Amygdala (tissue), 56 donors: ENCODE measurements at regions not wholly inside any gene's neighbourhood (a gene's known extent, or its start where the extent isn't known, plus 50 kb on each side); places are given as distances from the start of the nearest gene placed in this dataset.

Experiments used
- DNase-seq, 56 donors: peaks; one replicate each; lab custom pipeline; 2025; lab: John Stamatoyannopoulos, UW

DNA sequence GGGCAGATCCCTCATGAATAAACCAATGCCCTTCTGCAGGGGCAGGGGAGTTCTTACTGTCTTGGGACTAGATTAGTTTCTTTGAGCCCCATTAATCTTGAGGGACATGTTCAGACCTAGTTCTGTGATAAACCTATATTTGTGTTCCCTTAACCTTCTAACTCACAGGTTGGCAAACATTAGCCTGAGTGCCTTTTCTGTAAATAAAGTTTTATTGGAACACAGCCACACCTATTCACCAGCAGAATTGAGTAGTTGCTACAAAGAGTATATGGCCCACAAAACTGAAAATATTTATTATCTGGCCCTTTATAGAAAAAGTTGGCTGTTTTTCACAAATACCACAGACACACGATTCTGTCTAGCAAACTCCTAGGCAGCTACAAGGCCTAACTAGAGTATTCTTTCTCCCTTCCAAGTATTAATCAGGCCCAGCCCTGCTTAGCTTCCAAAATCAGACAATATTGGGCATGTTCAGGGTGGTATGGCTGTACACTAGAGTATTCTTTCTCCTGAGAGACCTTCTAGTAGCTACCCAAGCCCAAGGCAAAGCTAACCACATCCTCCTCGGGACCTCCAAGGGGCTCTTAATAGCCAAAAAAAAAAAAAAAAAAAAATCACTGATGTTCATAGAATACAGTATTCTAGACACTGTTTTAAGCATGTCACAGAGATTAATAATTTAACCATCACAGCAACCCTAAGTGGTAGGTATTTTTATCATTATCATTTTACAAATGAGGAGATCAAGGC, 199.3 kb upstream of the PWP1 start:
- no peak for DNase-seq

DNA sequence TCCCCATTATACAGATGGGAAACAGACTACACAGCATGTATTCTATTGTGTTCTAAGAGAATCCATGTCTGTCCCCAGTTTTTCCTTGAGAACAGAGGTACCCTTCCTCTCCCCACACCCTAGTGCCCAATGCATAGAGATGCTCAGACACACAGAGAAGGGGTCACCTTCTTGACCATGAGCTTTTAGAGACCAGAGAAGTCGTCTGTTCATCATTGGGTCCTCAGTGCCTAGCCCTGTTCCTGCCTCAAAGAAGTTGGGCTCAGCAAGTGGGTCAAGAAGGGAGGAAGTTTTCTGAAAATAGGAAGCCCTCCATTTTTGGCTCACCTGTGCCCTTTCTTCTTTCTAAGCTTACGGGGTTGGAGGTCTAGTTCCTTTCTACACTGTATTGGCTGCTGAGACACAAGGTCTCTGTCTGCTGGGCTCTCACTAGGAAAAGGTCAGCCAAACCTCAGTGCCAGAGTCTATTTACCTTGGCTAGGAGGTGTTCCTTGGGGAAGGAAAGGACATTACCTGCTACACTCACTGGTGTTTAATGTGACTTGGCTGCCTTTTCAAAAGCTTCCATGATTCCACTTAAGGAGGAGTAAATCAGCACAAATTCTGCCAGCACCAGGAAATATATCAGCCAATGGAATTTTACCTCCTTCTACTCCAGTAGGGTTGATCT, 198.5 kb upstream of the PWP1 start:
- no peak for DNase-seq

DNA sequence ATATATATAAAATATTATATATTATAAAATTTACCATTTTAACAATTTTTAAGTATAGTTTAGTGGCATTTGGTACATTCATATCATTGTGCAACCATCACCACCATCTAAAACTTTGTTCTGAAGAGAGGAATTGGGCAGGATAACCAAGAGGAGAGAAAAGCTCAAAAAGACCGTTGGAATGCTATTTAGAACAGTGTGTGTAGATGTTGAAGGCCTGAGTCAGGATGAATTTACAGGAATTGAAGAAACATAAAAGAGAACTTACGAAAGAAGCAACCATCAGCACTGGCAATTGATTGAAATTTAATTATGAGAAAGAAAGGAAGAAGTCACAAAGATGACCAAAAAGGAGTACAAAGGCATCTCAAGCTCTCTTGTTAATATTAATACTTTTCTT, 196.9 kb upstream of the PWP1 start:
- no peak for DNase-seq

DNA sequence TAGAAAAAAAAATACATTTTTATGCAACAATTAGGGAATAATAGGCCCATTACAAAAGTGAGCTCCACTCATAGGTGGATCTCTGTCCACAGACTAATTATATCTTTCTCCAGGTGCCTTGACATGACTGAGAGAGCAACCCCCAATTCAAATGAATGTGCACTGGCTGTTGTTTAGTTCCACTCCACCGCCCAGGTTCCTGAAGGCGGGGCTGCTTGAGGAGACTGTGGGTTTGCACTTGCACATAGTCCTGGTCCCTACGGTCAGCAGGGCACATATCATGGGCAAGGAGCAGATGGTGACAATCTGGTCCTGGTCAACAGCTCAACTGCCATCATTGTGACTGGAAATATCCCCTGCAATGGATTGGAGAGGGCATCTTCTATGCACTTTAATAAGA, 195.6 kb upstream of the PWP1 start:
- no peak for DNase-seq

DNA sequence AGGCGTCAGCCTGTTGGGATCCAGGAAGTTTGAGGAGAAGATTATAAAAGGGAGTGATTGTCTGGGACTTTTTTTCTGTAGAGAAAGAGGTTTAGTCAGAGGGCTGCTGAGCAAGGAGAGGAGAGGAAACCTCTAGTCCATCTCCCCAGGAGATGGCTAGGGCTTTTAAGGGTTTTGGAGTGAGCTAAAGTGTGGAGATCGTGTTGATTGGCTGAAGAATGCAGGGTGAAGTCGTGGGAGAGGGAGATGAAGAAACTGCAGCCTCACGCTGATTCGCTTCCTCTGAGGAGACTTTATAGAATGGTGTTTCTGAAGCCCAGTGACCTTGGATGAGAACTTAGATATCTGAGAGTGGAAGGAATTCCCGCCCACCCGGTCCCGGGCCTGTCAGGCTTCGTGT, 193.7 kb upstream of the PWP1 start:
- no peak for DNase-seq

DNA sequence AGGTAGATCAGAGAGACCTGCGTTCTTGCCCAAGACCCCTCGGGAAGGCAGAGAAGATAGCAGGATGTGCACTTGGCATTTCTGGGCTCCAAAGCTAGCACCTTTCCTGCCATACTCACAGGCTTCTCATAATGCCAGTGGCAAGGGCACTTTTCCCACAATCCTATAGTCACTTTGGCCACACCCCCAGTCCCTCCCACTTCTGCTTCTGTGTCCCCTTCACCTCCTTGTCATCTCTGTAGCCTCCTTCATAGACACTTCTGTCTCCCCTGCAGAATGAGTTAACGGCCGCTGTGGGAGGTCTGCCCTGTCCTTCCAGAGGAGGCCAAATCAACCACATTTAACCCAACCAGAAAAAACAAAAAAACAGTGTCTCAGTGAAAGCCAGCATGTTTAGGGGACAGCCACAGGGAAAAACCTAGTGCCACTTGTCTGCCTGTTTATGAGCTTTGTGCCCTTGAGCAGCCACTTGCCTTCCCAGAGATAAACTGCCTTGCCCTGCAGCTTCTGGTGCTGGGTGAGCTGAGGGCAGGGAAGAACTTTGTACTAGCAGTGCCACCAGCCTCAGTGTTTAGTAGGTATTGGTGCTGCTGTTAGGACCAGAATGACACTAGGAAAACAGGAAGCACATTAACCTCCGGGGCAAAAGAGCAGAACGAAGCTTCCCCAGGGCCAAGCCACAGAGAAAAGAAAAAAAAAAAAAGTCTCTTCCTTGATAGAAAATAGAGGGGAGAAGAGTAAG, 193.0 kb upstream of the PWP1 start:
- DNase-seq, result no peak

DNA sequence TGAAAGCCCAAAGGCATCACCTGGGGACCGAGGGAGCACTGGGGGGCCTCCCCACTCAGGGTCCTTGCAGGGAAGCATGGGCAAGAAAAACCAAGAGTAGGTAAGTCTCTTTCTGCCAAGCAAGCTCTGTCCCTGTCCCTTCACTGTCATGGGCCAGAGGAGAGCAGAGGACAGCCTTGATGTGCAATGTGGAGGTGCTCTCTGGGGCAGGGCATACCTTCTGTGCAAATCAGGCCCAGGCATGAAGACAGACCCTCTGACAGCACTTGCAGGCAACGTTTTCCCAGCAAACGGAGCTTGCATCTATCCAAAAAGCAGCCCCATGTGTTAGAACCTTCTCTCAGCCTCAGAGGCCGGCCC, 192.5 kb upstream of the PWP1 start:
- DNase-seq, result no peak

DNA sequence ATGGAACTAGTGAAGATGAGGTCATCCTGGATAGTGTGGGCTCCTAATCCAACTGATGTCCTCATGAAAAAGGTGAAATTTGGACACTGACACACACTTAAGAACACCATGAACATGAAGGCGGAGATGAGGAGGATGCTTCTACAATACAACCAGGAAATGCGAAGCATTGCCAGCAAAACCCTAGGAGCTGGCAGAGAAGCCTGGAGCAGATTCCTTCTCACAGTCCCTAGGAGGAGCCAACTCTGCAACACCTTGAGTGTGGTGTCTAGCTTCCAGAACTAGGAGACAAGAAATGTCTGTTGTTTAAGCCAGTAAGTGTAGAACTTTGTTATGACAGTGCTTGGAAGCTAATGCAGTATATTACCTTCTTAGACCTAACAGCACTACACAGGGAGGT, 191.9 kb upstream of the PWP1 start:
- DNase-seq, result no peak

DNA sequence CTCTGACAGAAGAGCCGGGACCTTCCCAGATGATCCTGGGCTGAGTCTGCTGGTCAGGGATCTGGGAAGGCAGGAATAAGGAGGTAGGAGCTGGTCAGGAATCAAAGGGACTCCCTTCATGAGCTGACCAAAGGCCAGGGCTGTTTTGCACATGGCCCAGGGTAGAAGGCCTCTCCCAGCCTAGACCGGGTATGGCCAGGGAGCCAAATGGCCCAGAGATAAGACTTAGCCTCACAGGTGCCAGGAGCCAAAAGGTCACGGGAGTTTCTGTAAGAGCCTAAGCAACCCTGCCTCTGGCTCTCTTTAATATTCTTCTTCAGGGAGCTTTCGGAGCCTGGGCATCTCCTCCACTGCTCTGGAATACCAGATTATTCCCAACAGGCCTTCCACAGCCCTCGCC, 191.3 kb upstream of the PWP1 start:
- DNase-seq, result no peak

DNA sequence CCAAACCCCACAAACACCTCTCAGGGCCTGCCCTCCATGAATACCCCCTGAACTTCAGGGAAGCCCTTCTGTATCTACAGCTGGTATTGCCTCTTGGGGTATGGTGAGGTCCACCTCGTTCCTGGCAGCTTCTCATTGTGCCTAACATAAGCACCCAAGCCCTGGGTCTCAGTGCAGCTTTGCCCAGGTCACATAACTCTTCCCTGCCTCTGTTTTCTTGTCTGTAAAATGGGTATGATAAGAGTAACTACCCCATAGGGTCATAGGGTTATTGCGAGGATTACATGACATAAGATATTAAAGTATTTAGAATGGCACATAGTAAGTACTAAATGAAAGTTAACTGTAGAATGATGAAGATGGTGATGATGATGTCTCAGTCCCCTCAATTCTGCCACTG, 190.0 kb upstream of the PWP1 start:
- DNase-seq, result no peak

DNA sequence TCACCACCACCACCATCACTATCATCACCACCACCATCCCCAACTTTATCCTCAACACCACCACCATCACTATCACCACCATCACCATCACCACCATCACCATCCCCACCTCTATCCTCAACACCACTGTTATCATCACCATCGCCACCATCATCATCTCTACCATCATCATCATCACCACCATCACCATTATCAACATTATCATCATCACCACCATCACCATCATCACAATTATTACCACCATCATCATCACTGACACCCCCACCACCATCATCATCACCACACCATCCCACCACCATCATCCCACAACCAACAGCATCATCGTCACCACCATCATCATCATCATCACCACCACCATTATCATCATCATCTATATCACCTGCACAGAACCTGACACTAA, 188.4 kb upstream of the PWP1 start:
- DNase-seq, result no peak

DNA sequence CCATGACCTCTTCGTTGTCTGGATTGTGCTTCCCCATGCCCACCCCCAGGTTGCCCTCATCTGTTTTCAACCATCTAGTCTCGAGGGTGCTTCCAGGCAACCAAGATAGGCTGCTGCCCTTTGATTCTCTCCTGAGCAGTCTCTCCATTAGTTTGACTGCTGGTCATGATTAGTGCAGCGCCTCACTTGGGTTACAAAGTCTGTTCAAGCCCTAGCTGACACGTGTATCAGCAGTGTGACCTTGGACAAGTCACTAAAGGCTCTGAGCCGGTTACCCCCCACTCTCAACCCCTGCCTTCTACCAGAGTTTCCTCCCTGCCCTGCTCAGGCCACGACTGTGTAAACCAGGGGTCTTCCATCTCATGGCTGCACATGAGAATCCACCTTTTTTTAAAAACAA, 185.3 kb upstream of the PWP1 start:
- DNase-seq, result no peak

DNA sequence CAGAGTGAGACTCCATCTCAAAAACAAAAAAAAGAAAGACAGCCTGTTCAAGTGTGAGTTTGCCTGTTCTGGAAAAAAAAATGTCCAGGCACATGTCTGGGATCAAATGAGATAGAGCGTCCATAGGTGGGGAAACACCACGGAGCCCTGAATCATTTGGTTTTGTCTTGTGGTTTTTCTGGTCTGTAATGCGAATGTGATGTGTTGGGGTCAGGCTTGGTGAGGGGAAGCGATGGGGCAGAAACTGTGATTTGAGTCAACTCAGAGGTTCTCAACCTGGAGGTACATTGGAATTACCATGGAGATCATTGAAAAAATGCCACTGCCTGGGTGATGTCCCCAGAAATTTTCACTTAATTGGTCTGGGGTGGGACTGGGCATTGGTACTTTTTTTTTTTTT, 183.9 kb upstream of the PWP1 start:
- no peak for DNase-seq

DNA sequence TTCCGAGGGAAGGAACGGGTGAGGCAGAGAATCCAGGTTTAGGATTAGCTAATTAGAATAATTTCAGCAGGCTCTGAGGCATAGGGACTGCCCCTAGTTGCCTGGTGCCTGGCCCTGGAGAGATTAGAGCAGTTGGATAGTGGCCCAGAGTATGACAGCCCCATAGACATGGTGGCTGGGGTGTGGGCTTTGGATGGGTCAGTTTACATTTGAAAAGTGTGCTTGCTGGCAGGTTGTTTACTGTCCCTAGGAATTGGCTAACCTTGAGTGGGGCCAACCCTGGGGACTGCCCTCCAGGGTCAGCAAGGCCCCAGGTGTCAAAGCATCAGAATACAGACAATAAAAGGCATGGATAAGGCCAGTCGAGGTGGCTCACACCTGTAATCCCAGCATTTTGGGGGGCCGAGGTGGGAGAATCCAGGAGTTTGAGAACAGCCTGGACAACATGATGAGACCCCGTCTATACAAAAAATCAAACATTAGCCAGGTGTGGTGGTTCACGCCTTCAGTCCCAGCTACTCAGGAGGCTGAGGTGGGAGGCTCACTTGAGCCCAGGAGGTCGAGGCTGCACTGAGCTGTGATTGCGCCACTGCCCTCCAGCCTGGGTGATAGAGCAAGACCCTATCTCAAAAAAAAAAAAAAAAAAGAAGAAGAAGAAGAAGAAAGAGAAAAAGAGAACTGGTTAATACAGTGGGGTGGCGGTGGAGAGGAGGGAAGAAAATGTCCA, 182.3 kb upstream of the PWP1 start:
- DNase-seq, result no peak

DNA sequence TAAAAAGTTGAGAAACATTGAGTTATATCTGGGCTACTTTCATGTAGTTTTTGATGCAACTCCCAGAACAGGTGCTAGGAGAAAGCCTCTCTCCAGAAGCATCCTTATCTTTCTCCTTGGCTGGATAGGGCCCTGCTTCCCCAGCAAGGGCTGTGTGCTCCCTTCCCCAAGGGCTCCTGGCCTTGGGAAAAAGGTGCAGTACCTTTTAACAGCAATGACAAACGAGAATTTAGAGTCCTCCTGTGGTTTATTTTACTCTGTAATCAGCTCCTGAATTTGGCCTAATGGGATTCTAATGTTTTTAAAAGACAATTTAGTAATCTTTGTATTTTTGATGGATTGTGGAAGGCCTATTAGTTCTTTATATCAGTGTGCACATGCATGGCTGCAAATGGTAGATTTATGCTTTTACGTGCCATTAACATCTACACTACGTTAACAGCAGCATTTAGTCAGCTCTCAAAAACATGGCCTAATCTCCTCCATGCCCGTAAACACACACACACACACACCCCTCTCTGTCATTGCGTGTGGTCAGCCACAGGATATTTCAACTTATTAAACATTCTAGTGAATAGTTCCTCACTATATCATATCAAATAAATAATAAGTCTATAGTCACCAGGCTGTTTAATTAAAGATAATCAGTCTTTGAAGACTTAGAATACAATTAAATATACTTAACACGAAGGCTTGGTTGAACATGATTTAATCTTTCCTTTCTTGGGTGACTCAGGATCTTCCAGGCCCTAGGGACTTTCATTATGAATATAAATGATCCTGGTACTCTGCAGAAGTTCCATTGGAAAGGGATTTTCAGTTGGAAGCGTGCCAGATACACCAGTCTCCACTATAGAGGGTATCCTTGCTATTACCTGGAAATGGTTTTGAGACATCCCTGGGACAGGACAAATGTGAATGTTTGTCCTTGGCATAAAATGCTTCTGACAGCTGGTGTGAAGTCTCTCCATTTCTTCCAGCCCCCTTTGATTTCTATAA, 181.4 kb upstream of the PWP1 start:
- DNase-seq, result no peak

DNA sequence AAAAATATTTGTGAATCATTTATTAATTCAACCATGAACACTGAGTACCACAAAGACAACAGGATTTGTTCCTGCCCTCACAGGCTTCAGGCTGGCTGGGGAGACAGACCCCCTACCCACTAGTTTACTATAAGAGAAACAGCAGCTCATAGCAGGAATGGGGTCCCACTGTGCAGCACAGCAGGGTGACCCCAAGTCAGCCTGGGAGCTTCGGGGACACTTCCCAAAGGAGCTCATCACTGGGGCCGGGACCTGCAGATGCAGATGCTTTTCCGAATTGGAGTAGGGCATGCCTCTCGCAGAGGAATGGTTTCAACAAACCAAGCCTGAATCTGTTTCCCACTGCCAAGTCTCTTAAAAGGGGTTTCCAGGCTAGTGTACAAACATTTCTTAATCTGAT, 176.2 kb upstream of the PWP1 start:
- DNase-seq, result no peak

DNA sequence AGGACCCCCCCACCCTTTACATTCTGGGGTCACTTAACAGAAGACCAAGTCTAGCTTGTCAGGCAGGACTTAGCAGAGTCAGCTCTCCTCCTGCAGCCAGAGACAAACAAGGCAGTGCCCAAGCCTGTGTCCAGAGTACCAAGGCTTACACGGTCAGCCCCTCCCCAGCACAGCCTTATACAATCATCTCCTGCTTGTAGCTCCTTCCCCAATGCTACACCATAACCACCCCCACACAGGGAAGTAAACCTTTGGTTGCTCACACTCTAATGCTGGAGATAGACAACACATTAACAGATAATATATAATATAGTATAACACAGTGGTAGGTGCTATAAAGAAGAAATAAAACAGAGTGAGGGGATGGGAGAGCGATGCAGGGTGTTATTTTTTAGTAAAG, 175.4 kb upstream of the PWP1 start:
- DNase-seq, result no peak

DNA sequence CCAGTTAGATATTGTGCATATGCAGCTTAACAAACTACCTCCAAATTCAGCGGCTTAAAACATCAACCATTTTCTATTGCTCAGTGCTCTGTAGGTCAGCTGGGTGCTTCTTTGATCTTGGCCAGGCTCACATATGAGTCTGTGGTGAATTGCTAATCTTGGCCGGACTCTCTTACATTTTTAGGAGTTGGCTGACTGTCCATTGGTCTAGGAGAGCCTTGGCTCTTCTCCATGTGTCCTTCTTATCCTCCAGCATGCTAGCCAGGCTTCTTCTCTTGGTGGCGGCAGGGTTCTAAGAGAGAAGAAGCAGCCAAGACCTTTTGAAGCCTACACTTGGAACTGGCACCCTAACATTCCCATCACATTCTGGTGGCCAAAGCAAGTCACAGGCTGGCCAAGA, 174.3 kb upstream of the PWP1 start:
- DNase-seq, result peak in 1 of 56 donors; percentile 4

DNA sequence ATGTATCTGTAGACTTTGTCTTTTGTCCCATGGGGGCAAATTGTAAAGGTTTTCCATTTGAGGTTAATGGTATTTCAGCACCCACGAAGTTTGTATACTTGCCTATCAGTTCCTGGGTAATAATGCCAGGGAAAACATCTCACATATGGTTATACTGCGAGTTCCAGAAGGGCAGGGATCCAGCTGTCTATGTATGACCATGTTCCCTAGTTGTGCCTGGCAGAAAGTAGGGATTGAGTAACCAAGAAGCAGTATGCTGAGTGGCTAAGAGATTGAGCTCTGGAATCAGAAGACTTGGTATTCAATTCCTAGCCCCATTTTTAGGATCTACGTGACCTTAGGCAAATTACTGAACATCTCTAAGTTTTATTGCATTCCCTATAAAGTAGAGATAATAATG, 173.2 kb upstream of the PWP1 start:
- DNase-seq, result no peak

DNA sequence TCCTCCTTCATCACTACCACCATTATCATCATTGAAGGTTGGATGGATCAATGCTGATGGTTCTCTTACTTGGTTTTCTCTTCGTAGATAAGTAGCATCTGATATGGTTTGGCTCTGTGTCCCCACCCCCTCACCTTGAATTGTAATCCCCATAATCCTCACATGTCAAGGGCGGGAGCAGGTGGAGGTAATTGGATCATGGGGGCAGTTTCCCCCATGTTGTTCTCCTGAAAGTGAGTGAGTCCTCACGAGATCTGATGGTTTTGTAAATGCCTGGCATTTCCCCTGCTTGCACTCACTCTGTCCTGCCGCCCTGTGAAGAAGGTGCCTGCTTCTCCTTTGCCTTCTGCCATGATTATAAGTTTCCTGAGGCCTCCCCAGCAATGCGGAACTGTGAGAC, 172.4 kb upstream of the PWP1 start:
- DNase-seq, result no peak
